IPS-18c (cell line): ENCODE measurements at regions not wholly inside any gene's neighbourhood (a gene's known extent, or its start where the extent isn't known, plus 50 kb on each side); places are given as distances from the start of the nearest gene placed in this dataset.

Experiments used
- H3K4me3 ChIP-seq: 2 replicates; pipeline ENCODE4 v1.7.0; 2013; ENCODE audit warnings: low read depth, mild to moderate bottlenecking, low read length, moderate library complexity; ENCODE audit not compliant: insufficient read depth
- H3K9me3 ChIP-seq: one replicate; pipeline ENCODE4 v1.6.1; 2013; ENCODE audit warnings: mild to moderate bottlenecking, low read length, moderate library complexity; ENCODE audit not compliant: control insufficient read depth, insufficient read depth

GRCh38 chr16:86061318-86061695 lies 162.3 kb downstream of the IRF8 start:
- H3K4me3 ChIP-seq, result no peak overlapping the region
- H3K9me3 ChIP-seq, result peaks cover 3% of the 10 kb centered on the region

- Histone ChIP-seq H3K4me3 (no peak overlapping the region), H3K9me3 (peaks cover 3% of the 10 kb centered on the region)
Measured at GRCh38 chr16:86061721-86062120, 162.8 kb downstream of the IRF8 start.

- peaks cover 3% of the 10 kb centered on the region for H3K9me3 ChIP-seq
Measured at GRCh38 chr16:86062271-86062965, 163.5 kb downstream of the IRF8 start.

GRCh38 chr16:86063760-86064405 lies 164.9 kb downstream of the IRF8 start:
- H3K9me3 ChIP-seq, result peaks cover 3% of the 10 kb centered on the region
- H3K4me3 ChIP-seq, result no peak overlapping the region; the same call in 1 of the 2 replicates

More at GRCh38 chr16:86062271-86062965, 163.5 kb downstream of the IRF8 start:
- no peak overlapping the region for H3K4me3 ChIP-seq

GRCh38 chr16:86064431-86065250 lies 165.7 kb downstream of the IRF8 start:
- H3K4me3 ChIP-seq, result no peak overlapping the region; the same call in 1 of the 2 replicates
- peaks cover 3% of the 10 kb centered on the region for H3K9me3 ChIP-seq

- H3K4me3 ChIP-seq, result no peak overlapping the region
- peaks cover 3% of the 10 kb centered on the region for H3K9me3 ChIP-seq
Measured at GRCh38 chr16:86065711-86066110, 166.7 kb downstream of the IRF8 start.

- no peak overlapping the region for H3K4me3 ChIP-seq
Measured at GRCh38 chr16:86066811-86067210, 167.8 kb downstream of the IRF8 start.

GRCh38 chr16:86067516-86067915 lies 168.6 kb downstream of the IRF8 start:
- peaks cover 5% of the 10 kb centered on the region for H3K9me3 ChIP-seq
- no peak overlapping the region for H3K4me3 ChIP-seq

More at GRCh38 chr16:86066811-86067210, 167.8 kb downstream of the IRF8 start:
- H3K9me3 ChIP-seq, result peaks cover 5% of the 10 kb centered on the region

- peaks cover 5% of the 10 kb centered on the region for H3K9me3 ChIP-seq
- no peak overlapping the region for H3K4me3 ChIP-seq
Measured at GRCh38 chr16:86067936-86068335, 169.0 kb downstream of the IRF8 start.

- Histone ChIP-seq H3K9me3 (peaks cover 2% of the 10 kb centered on the region), H3K4me3 (no peak overlapping the region)
Measured at GRCh38 chr16:86068722-86069121, 169.8 kb downstream of the IRF8 start.

- peaks cover 2% of the 10 kb centered on the region for H3K9me3 ChIP-seq
- H3K4me3 ChIP-seq, result no peak overlapping the region
Measured at GRCh38 chr16:86069736-86070298, 170.9 kb downstream of the IRF8 start.

- H3K4me3 ChIP-seq, result no peak overlapping the region
Measured at GRCh38 chr16:86070484-86070883, 171.5 kb downstream of the IRF8 start.

GRCh38 chr16:86070971-86071370 lies 172.0 kb downstream of the IRF8 start:
- Histone ChIP-seq H3K4me3 (no peak overlapping the region), H3K9me3 (peaks cover 2% of the 10 kb centered on the region)

More at GRCh38 chr16:86070484-86070883, 171.5 kb downstream of the IRF8 start:
- peaks cover 2% of the 10 kb centered on the region for H3K9me3 ChIP-seq

GRCh38 chr16:86071611-86072240 lies 172.8 kb downstream of the IRF8 start:
- Histone ChIP-seq H3K9me3 (peaks cover 2% of the 10 kb centered on the region), H3K4me3 (no peak overlapping the region)

- Histone ChIP-seq H3K4me3 (no peak overlapping the region), H3K9me3 (peaks cover 2% of the 10 kb centered on the region)
Measured at GRCh38 chr16:86072328-86073102, 173.6 kb downstream of the IRF8 start.

GRCh38 chr16:86073103-86073625 lies 174.2 kb downstream of the IRF8 start:
- Histone ChIP-seq H3K4me3 (no peak overlapping the region), H3K9me3 (peaks cover 2% of the 10 kb centered on the region)
